NB4 (cell line): ENCODE measurements at regions not wholly inside any gene's neighbourhood (a gene's known extent, or its start where the extent isn't known, plus 50 kb on each side); places are given as distances from the start of the nearest gene placed in this dataset.

Source experiments
- DNase-seq: peaks from one replicate; pipeline ENCODE4 v3.0.0; 2010; ENCODE audit warnings: low read depth
- H3K4me3 ChIP-seq: one replicate; pipeline ENCODE4 v1.5.1; 2011; ENCODE audit warnings: mild to moderate bottlenecking, low read depth, low read length, moderate library complexity
- MYC ChIP-seq: IDR thresholded peaks from 2 replicates; pipeline ENCODE4 v1.6.1; 2011; ENCODE audit warnings: low read depth, low read length
- POLR2A ChIP-seq: IDR thresholded peaks from 2 replicates; pipeline ENCODE4 v1.6.1; 2011; ENCODE audit warnings: mild to moderate bottlenecking; ENCODE audit not compliant: insufficient read length; ENCODE audit errors: extremely low read depth
- TF ChIP-seq, protein P1 (sequence below): IDR thresholded peaks from 2 replicates; pipeline ENCODE4 v1.6.1; 2011; ENCODE audit warnings: low read depth, low read length
- TF ChIP-seq, protein P2 (sequence below): IDR thresholded peaks from one replicate; pipeline ENCODE4 v1.5.1; 2012; ENCODE audit warnings: low read depth, low read length

DNA sequence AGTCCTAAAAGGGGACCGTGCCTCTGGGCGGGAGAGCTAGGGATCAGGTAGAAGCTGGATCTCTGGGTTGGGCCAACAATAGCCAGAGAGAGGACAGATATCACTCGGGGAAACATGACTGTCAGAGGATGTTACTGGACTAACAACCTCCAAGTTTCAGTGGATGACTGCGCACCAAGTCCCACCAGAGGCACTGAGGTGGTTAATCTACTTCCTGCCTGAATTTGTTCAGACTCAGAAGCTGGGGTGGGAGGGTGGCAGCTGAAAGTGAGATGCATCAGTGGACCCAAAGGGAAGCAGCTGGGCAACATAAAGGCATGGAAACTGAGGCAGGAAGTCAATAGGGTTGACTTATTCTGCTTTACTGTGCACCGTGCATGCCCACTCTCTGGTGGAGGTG lies 130.1 kb upstream of the SLC44A1 start:
- DNase-seq, result peak; percentile 40
- H3K4me3 ChIP-seq, result no peak overlapping the region
- TF ChIP-seq MYC, result no peak
- TF ChIP-seq, protein P1, sequence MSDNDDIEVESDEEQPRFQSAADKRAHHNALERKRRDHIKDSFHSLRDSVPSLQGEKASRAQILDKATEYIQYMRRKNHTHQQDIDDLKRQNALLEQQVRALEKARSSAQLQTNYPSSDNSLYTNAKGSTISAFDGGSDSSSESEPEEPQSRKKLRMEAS, result no peak
- no peak for TF ChIP-seq POLR2A
- TF ChIP-seq, protein P2, sequence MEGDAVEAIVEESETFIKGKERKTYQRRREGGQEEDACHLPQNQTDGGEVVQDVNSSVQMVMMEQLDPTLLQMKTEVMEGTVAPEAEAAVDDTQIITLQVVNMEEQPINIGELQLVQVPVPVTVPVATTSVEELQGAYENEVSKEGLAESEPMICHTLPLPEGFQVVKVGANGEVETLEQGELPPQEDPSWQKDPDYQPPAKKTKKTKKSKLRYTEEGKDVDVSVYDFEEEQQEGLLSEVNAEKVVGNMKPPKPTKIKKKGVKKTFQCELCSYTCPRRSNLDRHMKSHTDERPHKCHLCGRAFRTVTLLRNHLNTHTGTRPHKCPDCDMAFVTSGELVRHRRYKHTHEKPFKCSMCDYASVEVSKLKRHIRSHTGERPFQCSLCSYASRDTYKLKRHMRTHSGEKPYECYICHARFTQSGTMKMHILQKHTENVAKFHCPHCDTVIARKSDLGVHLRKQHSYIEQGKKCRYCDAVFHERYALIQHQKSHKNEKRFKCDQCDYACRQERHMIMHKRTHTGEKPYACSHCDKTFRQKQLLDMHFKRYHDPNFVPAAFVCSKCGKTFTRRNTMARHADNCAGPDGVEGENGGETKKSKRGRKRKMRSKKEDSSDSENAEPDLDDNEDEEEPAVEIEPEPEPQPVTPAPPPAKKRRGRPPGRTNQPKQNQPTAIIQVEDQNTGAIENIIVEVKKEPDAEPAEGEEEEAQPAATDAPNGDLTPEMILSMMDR, result no peak

DNA sequence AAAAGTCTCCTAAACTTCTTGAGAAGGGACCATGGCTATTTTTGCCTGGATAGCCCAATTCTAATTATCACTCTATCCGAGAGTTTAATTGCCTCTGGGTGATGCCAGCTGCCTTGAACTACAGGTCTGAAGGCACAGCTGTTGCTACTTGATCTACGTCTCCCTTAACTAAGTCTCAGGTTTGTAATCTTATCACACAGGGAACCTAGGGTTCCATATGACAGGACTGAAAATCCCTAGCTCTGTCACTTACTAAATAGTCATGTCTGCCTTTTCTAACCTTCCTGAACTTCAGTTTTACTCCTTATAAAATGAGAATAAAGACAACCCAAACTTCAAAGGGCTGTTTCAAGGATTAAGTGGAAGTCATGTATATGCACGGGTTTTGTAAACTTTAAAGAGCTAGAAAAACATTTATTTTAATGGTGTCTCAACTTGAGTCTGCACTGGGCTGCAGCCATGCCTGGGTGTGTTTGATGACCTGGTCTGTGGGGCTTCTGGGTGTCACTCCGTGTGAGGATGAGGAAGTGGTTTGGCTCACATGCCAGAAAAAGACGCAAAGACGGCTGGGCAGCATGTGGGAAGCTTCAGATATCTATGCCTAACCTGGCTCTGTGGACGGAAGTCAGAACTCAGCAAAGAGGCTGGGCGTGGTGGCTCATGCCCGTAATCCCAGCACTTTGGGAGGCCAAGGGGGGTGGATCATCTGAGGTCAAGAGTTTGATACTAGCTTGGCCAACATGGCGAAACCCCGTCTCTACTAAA lies 129.3 kb upstream of the SLC44A1 start:
- DNase-seq, result peak; percentile 94
- no peak overlapping the region for H3K4me3 ChIP-seq

DNA sequence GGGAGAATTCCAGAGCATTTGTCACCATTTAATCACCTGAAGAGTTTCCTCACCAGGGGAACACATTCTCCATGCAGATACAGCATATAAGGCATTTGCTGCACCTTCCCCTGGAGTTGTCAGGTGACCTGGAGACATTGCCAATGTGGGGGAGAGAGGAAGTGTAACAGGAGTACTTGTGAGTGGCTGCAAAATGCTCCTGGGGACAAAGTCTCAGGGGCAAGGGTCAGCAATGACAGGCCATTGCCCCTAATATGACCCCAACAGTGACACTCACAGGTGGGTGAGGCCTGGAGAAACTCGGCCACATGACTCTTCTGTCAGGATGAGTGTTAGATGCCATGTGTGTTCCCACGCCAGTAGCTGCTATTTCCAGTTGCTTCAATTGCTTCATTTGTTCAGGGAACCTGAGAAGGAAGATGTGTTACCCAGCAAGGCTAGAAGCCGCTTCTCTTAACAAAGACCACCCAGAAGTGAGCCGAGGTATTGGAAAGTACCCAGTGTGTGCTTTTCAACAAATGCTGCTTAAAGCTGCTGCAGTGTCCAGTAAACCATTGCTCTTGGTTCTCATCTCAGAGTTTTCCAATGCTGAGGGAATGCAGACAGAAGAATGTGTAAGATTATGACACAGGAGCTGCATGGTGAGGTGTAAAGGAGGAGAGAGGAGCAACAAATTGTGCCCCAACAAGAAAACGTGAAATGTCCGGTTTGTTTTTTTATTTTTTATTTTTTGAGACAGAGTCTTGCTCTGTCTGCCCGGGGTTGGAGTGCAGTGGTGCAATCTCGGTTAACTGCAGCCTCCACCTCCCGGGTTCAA lies 128.2 kb upstream of the SLC44A1 start:
- no peak overlapping the region for H3K4me3 ChIP-seq
- TF ChIP-seq MYC (no peak), POLR2A (no peak)
- TF ChIP-seq, protein P1, result no peak
- TF ChIP-seq, protein P2, result no peak
- DNase-seq, result peak; percentile 40

More for the DNA sequence above, 129.3 kb upstream of the SLC44A1 start:
- TF ChIP-seq, protein P2, result no peak
- no peak for TF ChIP-seq POLR2A
- TF ChIP-seq MYC, result peak; percentile 83
- TF ChIP-seq, protein P1, result peak; percentile 88

DNA sequence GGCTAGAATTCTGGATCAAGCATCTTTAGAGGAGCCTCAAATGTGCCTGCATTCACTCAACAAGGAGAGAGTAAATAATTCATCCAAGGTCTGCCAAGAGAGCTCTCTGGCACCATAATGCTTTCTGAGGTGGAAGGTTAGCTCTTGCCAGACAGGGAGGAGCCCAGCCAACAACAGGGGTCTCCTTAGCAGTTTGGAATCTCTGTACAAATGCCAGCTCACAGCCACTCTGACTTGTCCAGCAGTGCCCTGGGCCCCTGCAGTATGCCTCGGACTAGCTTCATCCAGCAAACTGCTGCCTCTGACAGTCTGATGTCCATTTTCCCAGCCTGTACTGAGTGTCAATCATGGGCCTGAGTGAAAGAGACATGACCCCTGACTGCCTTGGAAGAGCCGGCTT lies 127.2 kb upstream of the SLC44A1 start:
- TF ChIP-seq, protein P2, result no peak
- no peak for TF ChIP-seq POLR2A
- TF ChIP-seq MYC, result no peak
- TF ChIP-seq, protein P1, result no peak
- no peak overlapping the region for H3K4me3 ChIP-seq
- no peak for DNase-seq

DNA sequence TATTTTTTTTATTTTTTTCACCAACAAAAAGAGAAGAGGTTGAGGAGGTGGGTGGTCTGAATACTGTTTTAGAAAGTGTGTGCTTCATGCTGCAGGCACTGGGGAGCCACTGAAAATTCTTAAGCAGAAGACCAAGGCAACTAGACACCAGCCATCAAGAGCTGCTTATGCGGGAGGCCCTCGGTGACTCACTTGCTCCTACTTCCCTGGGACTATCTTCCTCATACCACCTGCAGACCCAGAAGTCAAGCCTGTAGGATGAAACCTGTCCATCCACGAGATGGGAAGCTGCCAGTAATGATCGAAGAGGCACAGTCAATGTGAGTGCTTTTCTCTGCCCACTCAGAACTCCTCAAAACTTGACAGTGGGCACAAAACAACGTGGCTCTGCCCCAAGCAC lies 125.8 kb upstream of the SLC44A1 start:
- DNase-seq, result peak; percentile 26

DNA sequence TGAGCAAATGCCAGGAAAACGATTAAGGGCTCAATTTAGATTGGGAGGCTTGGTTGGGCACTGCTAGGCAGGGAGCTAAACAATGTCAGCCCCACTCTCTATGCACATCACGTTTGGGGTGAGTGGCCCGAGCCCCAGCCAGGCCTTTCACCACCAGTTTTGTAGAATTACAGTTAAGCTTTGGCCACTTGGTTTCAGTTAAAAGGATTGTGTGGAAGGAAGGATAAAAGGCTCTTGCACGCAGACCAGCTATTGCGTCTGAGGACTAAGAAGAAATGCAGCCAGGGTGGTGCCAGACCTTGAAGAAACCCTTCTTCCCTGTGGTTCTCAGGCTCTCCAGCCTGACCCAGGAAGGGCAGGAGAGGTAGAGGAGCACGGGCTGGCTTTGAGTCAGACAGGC lies 125.3 kb upstream of the SLC44A1 start:
- no peak overlapping the region for H3K4me3 ChIP-seq
- no peak for DNase-seq
- TF ChIP-seq, protein P2, result no peak
- TF ChIP-seq, protein P1, result no peak
- TF ChIP-seq POLR2A (no peak), MYC (no peak)

More for the DNA sequence above, 125.8 kb upstream of the SLC44A1 start:
- TF ChIP-seq POLR2A, result no peak
- no peak overlapping the region for H3K4me3 ChIP-seq
